Hindlimb muscle (tissue), 1 donor: ENCODE measurements at regions not wholly inside any gene's neighbourhood (a gene's known extent, or its start where the extent isn't known, plus 50 kb on each side); places are given as distances from the start of the nearest gene placed in this dataset.
"Not testable (repeated sequence)": the region's sequence is repeated elsewhere in the genome, so short reads cannot be mapped to it uniquely, and the experiment has no call there.

Experiments used
- DNase-seq: peaks from one replicate; pipeline ENCODE4 v3.0.0-alpha.2; 2013

GRCh38 chrX:94041881-94042280 is 367.9 kb downstream of the FAM133A start:
- DNase-seq: no peak

- no peak for DNase-seq
These were observed 371.7 kb downstream of the FAM133A start for GRCh38 chrX:94045724-94046123.

GRCh38 chrX:94051926-94052325 is 377.9 kb downstream of the FAM133A start:
- no peak for DNase-seq

GRCh38 chrX:94053575-94053974 is 379.6 kb downstream of the FAM133A start:
- no peak for DNase-seq

- no peak for DNase-seq
These were observed 383.4 kb downstream of the FAM133A start for GRCh38 chrX:94057385-94057784.

GRCh38 chrX:94058728-94059382 is 384.8 kb downstream of the FAM133A start:
- DNase-seq: no peak

- no peak for DNase-seq
These were observed 391.1 kb downstream of the FAM133A start for GRCh38 chrX:94065091-94065490.

GRCh38 chrX:94089149-94089548 is 415.1 kb downstream of the FAM133A start:
- DNase-seq: no peak

GRCh38 chrX:94097868-94098267 is 423.9 kb downstream of the FAM133A start:
- DNase-seq: no peak

GRCh38 chrX:94107981-94108380 is 434.0 kb downstream of the FAM133A start:
- DNase-seq: no peak

- DNase-seq: no peak
These were observed 440.4 kb downstream of the FAM133A start for GRCh38 chrX:94114362-94114761.

GRCh38 chrX:94121799-94122198 is 447.8 kb downstream of the FAM133A start:
- DNase-seq: no peak

- DNase-seq: no peak
These were observed 449.1 kb downstream of the FAM133A start for GRCh38 chrX:94123062-94123461.

- no peak for DNase-seq
These were observed 489.0 kb downstream of the FAM133A start for GRCh38 chrX:94162971-94163370.

- no peak for DNase-seq
These were observed 504.3 kb downstream of the FAM133A start for GRCh38 chrX:94178145-94178788.

GRCh38 chrX:94204524-94204923 is 530.5 kb downstream of the FAM133A start:
- no peak for DNase-seq

- DNase-seq: no peak
These were observed 542.7 kb downstream of the FAM133A start for GRCh38 chrX:94216738-94217137.

- DNase-seq: no peak
These were observed 578.2 kb downstream of the FAM133A start for GRCh38 chrX:94252211-94252610.

GRCh38 chrX:94256396-94256795 is 582.4 kb downstream of the FAM133A start:
- DNase-seq: no peak

- DNase-seq: no peak
These were observed 591.3 kb downstream of the FAM133A start for GRCh38 chrX:94265323-94265722.

- DNase-seq: no peak
These were observed 614.3 kb downstream of the FAM133A start for GRCh38 chrX:94288325-94288724.

GRCh38 chrX:94288972-94289371 is 615.0 kb downstream of the FAM133A start:
- no peak for DNase-seq

GRCh38 chrX:94302446-94302845 is 628.4 kb downstream of the FAM133A start:
- no peak for DNase-seq

- DNase-seq: no peak
These were observed 655.2 kb downstream of the FAM133A start for GRCh38 chrX:94329182-94329581.

GRCh38 chrX:94341730-94342129 is 667.7 kb downstream of the FAM133A start:
- DNase-seq: not testable (repeated sequence)
